OCI-M2 (cell line): ENCODE measurements at regions not wholly inside any gene's neighbourhood (a gene's known extent, or its start where the extent isn't known, plus 50 kb on each side); places are given as distances from the start of the nearest gene placed in this dataset.
"Not testable (repeated sequence)": the region's sequence is repeated elsewhere in the genome, so short reads cannot be mapped to it uniquely, and the experiment has no call there.

Experiments
- DNase-seq: peaks from one replicate; lab custom pipeline; 2025; ENCODE audit not compliant: unreplicated experiment; lab: John Stamatoyannopoulos, UW

- DNase-seq, result no peak
Observed at GRCh38 chr13:82647540-82647939, 1234.7 kb downstream of the SLITRK1 start.

GRCh38 chr13:82636119-82636518 lies 1246.2 kb downstream of the SLITRK1 start:
- DNase-seq, result no peak

- DNase-seq, result no peak
Observed at GRCh38 chr13:82634946-82635345, 1247.3 kb downstream of the SLITRK1 start.

GRCh38 chr13:82627183-82627582 lies 1255.1 kb downstream of the SLITRK1 start:
- no peak for DNase-seq

GRCh38 chr13:82625717-82626116 lies 1256.6 kb downstream of the SLITRK1 start:
- no peak for DNase-seq

- DNase-seq, result no peak
Observed at GRCh38 chr13:82615043-82615442, 1267.2 kb downstream of the SLITRK1 start.

GRCh38 chr13:82614086-82614485 lies 1268.2 kb downstream of the SLITRK1 start:
- no peak for DNase-seq

GRCh38 chr13:82606008-82606407 lies 1276.3 kb downstream of the SLITRK1 start:
- no peak for DNase-seq

- DNase-seq, result no peak
Observed at GRCh38 chr13:82597747-82598146, 1284.5 kb downstream of the SLITRK1 start.

GRCh38 chr13:82593239-82593638 lies 1289.0 kb downstream of the SLITRK1 start:
- DNase-seq, result no peak

- no peak for DNase-seq
Observed at GRCh38 chr13:82571653-82572052, 1310.6 kb downstream of the SLITRK1 start.

GRCh38 chr13:82569581-82569980 lies 1312.7 kb downstream of the SLITRK1 start:
- no peak for DNase-seq

GRCh38 chr13:82566864-82567263 lies 1315.4 kb downstream of the SLITRK1 start:
- DNase-seq, result no peak

GRCh38 chr13:82565201-82565600 lies 1317.1 kb downstream of the SLITRK1 start:
- peak; percentile 93 for DNase-seq

GRCh38 chr13:82560889-82561288 lies 1321.4 kb downstream of the SLITRK1 start:
- DNase-seq, result no peak

- no peak for DNase-seq
Observed at GRCh38 chr13:82522872-82523271, 1359.4 kb downstream of the SLITRK1 start.

GRCh38 chr13:82506805-82507414 lies 1375.4 kb downstream of the SLITRK1 start:
- peak; percentile 14 for DNase-seq

GRCh38 chr13:82501834-82502233 lies 1380.4 kb downstream of the SLITRK1 start:
- no peak for DNase-seq

GRCh38 chr13:82480415-82480814 lies 1401.9 kb downstream of the SLITRK1 start:
- DNase-seq, result no peak

GRCh38 chr13:82477436-82477835 lies 1404.8 kb downstream of the SLITRK1 start:
- DNase-seq, result no peak

GRCh38 chr13:82467626-82468025 lies 1414.6 kb downstream of the SLITRK1 start:
- DNase-seq, result no peak

GRCh38 chr13:82459575-82459974 lies 1422.7 kb downstream of the SLITRK1 start:
- DNase-seq, result not testable (repeated sequence)

GRCh38 chr13:82458169-82458568 lies 1424.1 kb downstream of the SLITRK1 start:
- no peak for DNase-seq
